NCI-H2081 treated with DMSO at 0.1 percent for 48 hours (cell line): ENCODE measurements at regions not wholly inside any gene's neighbourhood (a gene's known extent, or its start where the extent isn't known, plus 50 kb on each side); places are given as distances from the start of the nearest gene placed in this dataset.
"Not testable (repeated sequence)": the region's sequence is repeated elsewhere in the genome, so short reads cannot be mapped to it uniquely, and the experiment has no call there.

Experiments used
- DNase-seq: peaks from one replicate; lab custom pipeline; 2025; lab: John Stamatoyannopoulos, UW

- no peak for DNase-seq
Observed at GRCh38 chr3:66858656-66859381, 139.3 kb upstream of the KBTBD8 start.

GRCh38 chr3:66860771-66861170 lies 137.3 kb upstream of the KBTBD8 start:
- no peak for DNase-seq

GRCh38 chr3:66863205-66864111 lies 134.6 kb upstream of the KBTBD8 start:
- no peak for DNase-seq

DNA sequence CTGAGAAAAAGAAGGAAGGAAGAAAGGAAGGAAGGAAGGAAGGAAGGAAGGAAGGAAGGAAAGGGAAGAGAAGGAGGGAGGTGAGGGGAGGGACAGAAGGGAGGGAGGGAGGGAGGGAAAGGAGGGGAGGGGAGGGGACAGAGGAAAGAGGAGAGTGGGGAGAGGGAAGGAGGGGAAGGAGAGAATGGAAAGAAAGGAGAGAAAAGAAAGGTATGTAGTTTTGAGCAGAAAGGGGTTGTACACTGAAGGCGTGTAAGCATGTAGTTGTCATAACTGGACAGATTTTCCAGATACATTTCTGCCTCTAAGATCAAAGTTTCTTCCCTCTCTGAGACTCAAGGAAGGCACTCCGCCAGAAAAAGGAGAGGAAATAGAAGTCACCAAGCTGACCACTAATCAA lies 113.4 kb upstream of the KBTBD8 start:
- DNase-seq: no peak

DNA sequence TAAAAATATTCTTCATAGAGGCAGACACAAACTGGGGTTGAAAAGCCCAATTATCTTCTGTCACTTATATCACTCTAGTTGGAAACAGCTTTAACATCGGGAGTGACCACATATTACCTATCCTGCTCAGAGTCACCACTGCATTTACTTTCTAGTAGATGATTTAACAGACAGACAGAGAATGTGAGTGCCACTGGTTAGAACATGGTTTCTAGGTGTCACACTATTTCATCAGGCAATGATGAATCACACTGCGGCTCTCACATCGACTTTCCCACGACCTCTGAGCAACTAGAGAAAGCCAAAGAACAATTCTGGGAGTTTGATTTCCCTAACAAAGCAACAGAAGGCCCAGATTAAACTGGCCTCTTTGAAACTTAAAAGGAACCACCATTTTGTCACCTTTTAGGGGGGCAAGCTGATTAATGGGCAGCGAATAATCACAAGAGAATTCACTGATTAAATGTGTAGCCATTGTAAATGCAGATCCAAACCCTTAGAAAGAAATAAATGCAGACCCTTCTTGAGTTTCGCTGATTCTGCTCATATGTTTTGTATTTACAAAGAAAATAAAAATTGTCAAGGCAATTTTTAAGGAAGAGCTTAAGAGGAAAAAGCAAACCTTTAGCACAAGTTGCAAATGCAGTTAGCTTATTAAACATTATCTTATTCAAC lies 112.6 kb upstream of the KBTBD8 start:
- no peak for DNase-seq

DNA sequence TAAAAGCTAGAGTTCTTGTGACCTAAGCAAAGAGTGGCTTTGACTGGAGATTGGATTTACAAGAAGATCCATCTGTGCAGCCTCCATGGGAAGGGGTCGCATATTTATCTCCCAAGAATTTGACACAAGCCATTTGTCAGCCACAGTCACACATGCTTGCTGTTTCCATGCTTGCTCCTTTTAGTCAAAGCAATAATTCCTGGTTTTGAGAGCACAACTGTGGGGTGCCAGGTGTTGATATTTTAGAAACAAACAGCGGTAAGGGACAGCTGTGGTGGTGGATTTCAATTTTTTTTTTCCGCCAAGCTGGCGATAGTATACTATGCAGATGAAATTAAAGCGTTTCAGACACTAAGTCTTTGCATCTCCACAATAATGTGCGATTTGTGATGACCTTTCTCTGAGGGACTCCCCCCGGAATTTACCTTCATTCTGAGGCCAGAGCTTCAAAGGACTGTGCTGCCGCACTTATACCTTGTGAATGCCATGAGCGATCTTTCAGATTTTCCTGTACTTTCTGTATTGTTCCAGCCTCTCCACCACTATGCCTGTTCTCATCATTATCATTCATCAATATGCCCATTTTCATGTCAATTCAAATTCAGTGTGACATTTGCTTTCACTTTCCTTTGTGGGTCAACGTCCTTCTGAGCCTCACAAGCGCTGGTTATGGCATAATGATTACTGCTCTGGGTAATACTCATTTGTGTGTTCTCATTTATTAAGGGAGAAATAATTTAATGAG lies 108.2 kb upstream of the KBTBD8 start:
- no peak for DNase-seq

- DNase-seq: no peak
Observed at GRCh38 chr3:66898155-66898554, 100.0 kb upstream of the KBTBD8 start.

- no peak for DNase-seq
Observed at GRCh38 chr3:66904336-66904735, 93.8 kb upstream of the KBTBD8 start.

- DNase-seq: no peak
Observed at GRCh38 chr3:66904831-66905493, 93.1 kb upstream of the KBTBD8 start.

DNA sequence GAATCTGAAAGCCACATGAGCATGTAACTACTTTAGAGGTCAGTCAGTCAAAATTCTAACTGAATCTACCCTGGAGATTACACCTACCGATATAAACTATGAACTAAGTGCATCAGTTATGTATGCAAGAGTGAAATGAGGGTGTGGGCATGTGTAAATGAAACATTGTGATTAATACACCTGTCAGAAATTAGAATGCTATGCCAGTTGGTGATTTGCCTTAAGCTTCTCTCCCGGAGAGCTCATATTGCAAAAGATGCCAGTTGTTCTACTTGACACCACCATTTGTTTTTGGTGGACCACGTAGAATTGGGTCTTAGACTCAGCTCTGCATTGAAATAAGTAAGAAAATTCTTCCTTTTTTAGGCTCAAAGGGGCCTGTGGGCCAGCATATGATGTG lies 91.0 kb upstream of the KBTBD8 start:
- no peak for DNase-seq

DNA sequence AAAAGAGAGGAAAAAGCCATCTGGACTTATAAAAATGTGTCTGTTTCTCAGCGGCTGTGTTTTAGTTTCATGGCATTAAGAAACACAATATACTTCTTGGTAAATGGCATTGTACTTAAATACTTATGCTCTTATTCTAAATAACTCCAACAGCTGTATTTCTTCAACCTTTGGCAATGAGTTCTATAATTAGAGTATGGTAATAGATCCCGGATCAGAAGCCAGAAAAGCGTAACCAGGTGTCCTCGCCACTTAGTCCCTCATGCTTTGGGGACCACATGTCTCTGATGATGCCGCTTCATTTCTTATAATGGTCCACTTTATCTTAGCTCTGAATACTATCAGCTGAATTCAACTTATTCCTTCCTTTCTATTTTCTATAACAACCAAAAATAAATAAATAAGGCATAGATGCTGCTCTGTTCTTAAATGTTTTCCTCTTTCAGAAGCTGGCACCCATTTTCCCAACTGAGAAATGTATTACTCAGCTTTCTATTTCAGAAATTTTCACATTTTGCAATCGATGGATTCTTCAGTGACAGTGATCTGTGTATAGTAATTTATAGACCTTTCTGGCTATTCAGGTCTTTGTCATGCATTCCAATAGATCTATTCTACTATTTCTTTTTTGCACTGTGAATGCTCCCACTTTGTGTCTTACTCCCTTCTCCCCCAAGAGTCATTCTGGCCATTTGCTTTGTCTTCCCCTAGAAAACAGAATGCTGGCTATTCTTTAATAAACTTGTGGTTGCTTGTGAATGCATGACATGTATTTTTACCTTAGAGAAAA lies 87.6 kb upstream of the KBTBD8 start:
- no peak for DNase-seq

- DNase-seq: no peak
Observed at GRCh38 chr3:66912306-66912705, 85.8 kb upstream of the KBTBD8 start.

DNA sequence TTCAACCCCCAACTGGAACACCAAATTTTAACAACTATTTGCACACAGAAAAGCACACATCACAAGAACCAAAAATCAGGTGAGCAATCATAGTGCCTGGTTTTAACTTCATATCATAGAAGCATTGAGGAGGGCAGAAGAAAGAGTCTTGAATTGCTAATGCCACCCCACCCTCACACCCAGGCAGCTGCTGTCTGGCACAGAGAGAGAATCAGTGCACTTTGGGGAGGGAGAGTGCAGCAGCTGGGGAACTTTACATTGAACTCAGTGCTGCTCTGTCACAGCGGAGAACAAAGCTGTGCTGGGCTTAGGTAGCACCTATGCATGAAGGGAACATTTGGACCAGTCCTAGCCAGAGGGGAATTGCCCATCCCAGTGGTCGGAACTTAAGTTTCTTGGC lies 76.0 kb upstream of the KBTBD8 start:
- no peak for DNase-seq

DNA sequence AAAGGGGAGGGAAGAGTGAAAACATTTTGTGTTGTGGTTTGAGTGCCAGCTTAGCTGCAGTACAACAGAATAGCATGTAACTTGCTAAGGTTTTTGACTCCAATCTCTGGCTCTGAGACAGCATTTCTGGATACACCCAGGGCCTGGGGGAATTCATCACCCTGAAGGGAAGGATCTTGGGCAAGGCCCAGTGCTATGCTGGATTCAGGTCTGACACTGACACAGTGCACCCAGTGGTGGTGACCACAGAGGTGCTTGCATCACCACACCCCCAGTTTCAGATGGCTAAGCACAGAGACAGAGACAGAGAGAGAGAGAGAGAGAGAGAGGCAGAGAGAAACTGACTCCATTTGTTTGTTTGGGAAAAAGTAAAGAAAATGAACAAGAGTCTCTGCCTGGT lies 74.1 kb upstream of the KBTBD8 start:
- no peak for DNase-seq

- no peak for DNase-seq
Observed at GRCh38 chr3:66928252-66928651, 69.9 kb upstream of the KBTBD8 start.

- DNase-seq: no peak
Observed at GRCh38 chr3:66931291-66931690, 66.8 kb upstream of the KBTBD8 start.

- no peak for DNase-seq
Observed at GRCh38 chr3:66931699-66932098, 66.4 kb upstream of the KBTBD8 start.

GRCh38 chr3:66933233-66933632 lies 64.9 kb upstream of the KBTBD8 start:
- DNase-seq: no peak

- no peak for DNase-seq
Observed at GRCh38 chr3:66934041-66934440, 64.1 kb upstream of the KBTBD8 start.

- no peak for DNase-seq
Observed at GRCh38 chr3:66934725-66935124, 63.4 kb upstream of the KBTBD8 start.

GRCh38 chr3:66937041-66937440 lies 61.1 kb upstream of the KBTBD8 start:
- DNase-seq: not testable (repeated sequence)
